ENCODE measurements at regions not wholly inside any gene's neighbourhood (a gene's known extent, or its start where the extent isn't known, plus 50 kb on each side); places are given as distances from the start of the nearest gene placed in this dataset.

DNA sequence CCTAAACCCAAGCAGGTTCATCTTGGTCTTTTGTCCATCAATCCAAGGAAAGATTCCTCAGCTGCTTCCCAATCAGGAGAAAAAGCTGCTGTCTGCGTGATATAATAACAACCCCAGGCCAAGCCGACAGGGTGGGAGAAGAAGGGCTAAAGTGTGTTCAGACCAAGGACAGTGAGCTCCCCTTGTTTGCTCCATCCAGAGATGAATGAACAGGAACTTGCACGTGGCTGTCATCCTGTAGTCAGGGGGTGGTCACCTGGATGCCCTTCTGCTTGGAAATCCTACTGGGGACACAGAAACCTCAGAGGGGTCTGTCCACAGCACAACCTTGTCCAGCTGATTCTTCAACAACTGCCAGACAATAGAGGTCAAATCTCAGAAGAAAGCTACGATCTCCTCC, 414.5 kb downstream of the SOX9 start:
- Mint-ChIP-seq H3K4me1 (ENCODE audit: low read depth) (peaks cover 4% of the 10 kb centered on the region), H3K36me3 (ENCODE audit: low read depth) (no peaks in the 10 kb centered on the region), H3K9me3 (no peaks in the 10 kb centered on the region), H3K4me3 (no peak overlapping the region), H3K27me3 (peaks cover 25% of the 10 kb centered on the region), H3K27ac (no peak overlapping the region)
- Histone ChIP-seq H3K4me1 (ENCODE audit: insufficient read depth, low read length) (peaks cover under 1% of the 10 kb centered on the region), H3K27ac (ENCODE audit: low read depth in 1 of 2, low read length in 2 of 2) (no peak overlapping the region), H3K27me3 (ENCODE audit: control insufficient read depth in 1 of 2, insufficient read depth in 2 of 2, low read length in 2 of 2) (peaks cover 3 to 9% of the 10 kb centered on the region in 2 experiments), H3K9me3 (ENCODE audit: control insufficient read depth in 1 of 2, insufficient read depth in 1 of 2, low read length in 2 of 2) (no peaks in the 10 kb centered on the region), H3K4me3 (ENCODE audit: low read length) (no peak overlapping the region), H3K36me3 (ENCODE audit: insufficient read depth, low read length) (no peaks in the 10 kb centered on the region)
- ATAC-seq (ENCODE audit: poor library complexity): no peak
- ChIA-PET POLR2A (no interaction called here), CTCF (no interaction called here)
- TF ChIP-seq, protein P1, sequence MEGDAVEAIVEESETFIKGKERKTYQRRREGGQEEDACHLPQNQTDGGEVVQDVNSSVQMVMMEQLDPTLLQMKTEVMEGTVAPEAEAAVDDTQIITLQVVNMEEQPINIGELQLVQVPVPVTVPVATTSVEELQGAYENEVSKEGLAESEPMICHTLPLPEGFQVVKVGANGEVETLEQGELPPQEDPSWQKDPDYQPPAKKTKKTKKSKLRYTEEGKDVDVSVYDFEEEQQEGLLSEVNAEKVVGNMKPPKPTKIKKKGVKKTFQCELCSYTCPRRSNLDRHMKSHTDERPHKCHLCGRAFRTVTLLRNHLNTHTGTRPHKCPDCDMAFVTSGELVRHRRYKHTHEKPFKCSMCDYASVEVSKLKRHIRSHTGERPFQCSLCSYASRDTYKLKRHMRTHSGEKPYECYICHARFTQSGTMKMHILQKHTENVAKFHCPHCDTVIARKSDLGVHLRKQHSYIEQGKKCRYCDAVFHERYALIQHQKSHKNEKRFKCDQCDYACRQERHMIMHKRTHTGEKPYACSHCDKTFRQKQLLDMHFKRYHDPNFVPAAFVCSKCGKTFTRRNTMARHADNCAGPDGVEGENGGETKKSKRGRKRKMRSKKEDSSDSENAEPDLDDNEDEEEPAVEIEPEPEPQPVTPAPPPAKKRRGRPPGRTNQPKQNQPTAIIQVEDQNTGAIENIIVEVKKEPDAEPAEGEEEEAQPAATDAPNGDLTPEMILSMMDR (IDR thresholded peaks at IDR 0.05): no peak
- DNase-seq: no peak
- intact Hi-C loops (cut with DNase I, micrococcal nuclease): no loop called here

DNA sequence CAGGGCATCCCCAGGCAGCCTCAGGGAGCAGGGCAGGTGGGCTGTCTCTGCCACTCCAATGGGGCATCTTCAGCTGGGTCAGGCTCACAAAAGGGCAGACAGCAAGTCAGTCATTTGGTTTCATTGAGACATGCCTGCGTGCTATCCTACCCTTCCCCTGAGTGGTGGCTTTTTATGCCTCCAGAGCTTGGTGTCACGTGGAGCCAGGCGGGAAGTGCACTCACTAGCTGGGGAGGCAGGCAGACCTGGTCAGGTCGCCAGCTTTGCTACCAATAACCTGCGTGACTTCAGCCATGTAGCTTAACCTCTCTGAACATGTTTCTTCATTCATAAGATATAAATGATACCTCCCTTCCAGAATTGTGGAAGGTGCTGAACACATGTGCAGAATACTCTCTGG, 415.0 kb downstream of the SOX9 start:
- ChIA-PET CTCF (no interaction called here), POLR2A (no interaction called here)
- Histone ChIP-seq H3K4me3 (ENCODE audit: low read length) (no peak overlapping the region), H3K27me3 (ENCODE audit: control insufficient read depth in 1 of 2, insufficient read depth in 2 of 2, low read length in 2 of 2) (peaks cover 4 to 9% of the 10 kb centered on the region in 2 experiments), H3K36me3 (ENCODE audit: insufficient read depth, low read length) (no peaks in the 10 kb centered on the region), H3K27ac (ENCODE audit: low read depth in 1 of 2, low read length in 2 of 2) (no peak overlapping the region), H3K9me3 (ENCODE audit: control insufficient read depth in 1 of 2, insufficient read depth in 1 of 2, low read length in 2 of 2) (no peaks in the 10 kb centered on the region), H3K4me1 (ENCODE audit: insufficient read depth, low read length) (peaks cover 3% of the 10 kb centered on the region)
- intact Hi-C loops (cut with DNase I, micrococcal nuclease): no loop called here
- Mint-ChIP-seq H3K36me3 (ENCODE audit: low read depth) (no peaks in the 10 kb centered on the region), H3K27me3 (peaks cover 26% of the 10 kb centered on the region), H3K27ac (no peak overlapping the region), H3K9me3 (no peaks in the 10 kb centered on the region), H3K4me3 (no peak overlapping the region), H3K4me1 (ENCODE audit: low read depth) (peaks cover 4% of the 10 kb centered on the region)
- ATAC-seq (ENCODE audit: poor library complexity): no peak
- TF ChIP-seq, protein P1 (IDR thresholded peaks at IDR 0.05): no peak
- no peak for DNase-seq

DNA sequence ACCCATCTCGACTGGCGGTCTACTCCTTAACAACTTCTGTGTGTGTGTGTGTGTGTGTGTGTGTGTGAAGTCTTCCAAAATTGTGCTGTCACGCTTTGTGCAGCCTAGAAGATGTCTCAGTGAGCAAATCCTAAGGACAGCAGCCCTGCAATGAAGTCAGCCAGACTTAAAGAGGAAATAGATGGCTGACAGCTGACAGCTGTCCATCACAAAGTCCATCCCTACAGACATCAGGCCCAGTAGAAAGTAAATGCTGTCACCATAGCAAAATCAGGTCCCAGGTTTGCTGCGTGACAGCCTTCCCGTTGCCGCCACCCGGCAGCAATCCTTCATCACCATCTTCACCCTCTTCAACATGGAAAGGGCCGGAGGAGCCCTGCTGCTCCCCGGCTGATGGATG, 416.0 kb downstream of the SOX9 start:
- Histone ChIP-seq H3K4me1 (ENCODE audit: insufficient read depth, low read length) (peaks cover 3% of the 10 kb centered on the region), H3K4me3 (ENCODE audit: low read length) (no peak overlapping the region), H3K27me3 (ENCODE audit: control insufficient read depth in 1 of 2, insufficient read depth in 2 of 2, low read length in 2 of 2) (peaks cover 6 to 9% of the 10 kb centered on the region in 2 experiments), H3K36me3 (ENCODE audit: insufficient read depth, low read length) (no peaks in the 10 kb centered on the region), H3K27ac (ENCODE audit: low read depth in 1 of 2, low read length in 2 of 2) (no peak overlapping the region), H3K9me3 (ENCODE audit: control insufficient read depth in 1 of 2, insufficient read depth in 1 of 2, low read length in 2 of 2) (no peaks in the 10 kb centered on the region)
- Mint-ChIP-seq H3K27ac (no peak overlapping the region), H3K9me3 (no peaks in the 10 kb centered on the region), H3K4me1 (ENCODE audit: low read depth) (peaks cover 4% of the 10 kb centered on the region), H3K4me3 (no peak overlapping the region), H3K27me3 (peaks cover 34% of the 10 kb centered on the region), H3K36me3 (ENCODE audit: low read depth) (no peaks in the 10 kb centered on the region)
- DNase-seq: no peak
- intact Hi-C loops (cut with DNase I, micrococcal nuclease): no loop called here
- ChIA-PET POLR2A (no interaction called here), CTCF (no interaction called here)
- no peak for ATAC-seq (ENCODE audit: poor library complexity)
- TF ChIP-seq, protein P1 (IDR thresholded peaks at IDR 0.05): no peak

Measured in CD4-positive, alpha-beta T cell (primary cell).